NB4 (cell line): ENCODE measurements at regions not wholly inside any gene's neighbourhood (a gene's known extent, or its start where the extent isn't known, plus 50 kb on each side); places are given as distances from the start of the nearest gene placed in this dataset.

ENCODE experiments used
- POLR2A ChIP-seq: IDR thresholded peaks from 2 replicates; pipeline ENCODE4 v1.6.1; 2011; ENCODE audit warnings: mild to moderate bottlenecking; ENCODE audit not compliant: insufficient read length; ENCODE audit errors: extremely low read depth
- TF ChIP-seq, protein P1 (sequence below): IDR thresholded peaks from one replicate; pipeline ENCODE4 v1.5.1; 2012; ENCODE audit warnings: low read depth, low read length

DNA sequence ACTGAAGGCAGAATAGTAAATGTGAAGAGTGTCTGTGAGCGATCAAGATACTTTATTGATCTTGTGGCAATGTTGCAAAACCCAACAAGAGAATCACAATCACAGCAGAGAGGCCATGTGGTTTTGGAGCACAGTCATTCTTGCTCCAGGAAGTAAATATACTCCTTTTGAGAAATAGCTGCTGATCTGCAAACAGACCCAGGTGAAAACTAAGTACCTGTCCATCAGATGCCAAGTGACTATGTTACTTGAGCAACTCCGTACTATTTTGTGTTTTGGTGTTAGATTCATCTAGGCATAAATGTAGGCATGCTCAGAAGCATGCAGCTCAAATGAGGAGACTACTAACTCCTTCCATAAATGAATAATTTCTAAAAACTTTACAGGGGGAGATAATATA, 627.9 kb downstream of the ZBBX start:
- TF ChIP-seq, protein P1, sequence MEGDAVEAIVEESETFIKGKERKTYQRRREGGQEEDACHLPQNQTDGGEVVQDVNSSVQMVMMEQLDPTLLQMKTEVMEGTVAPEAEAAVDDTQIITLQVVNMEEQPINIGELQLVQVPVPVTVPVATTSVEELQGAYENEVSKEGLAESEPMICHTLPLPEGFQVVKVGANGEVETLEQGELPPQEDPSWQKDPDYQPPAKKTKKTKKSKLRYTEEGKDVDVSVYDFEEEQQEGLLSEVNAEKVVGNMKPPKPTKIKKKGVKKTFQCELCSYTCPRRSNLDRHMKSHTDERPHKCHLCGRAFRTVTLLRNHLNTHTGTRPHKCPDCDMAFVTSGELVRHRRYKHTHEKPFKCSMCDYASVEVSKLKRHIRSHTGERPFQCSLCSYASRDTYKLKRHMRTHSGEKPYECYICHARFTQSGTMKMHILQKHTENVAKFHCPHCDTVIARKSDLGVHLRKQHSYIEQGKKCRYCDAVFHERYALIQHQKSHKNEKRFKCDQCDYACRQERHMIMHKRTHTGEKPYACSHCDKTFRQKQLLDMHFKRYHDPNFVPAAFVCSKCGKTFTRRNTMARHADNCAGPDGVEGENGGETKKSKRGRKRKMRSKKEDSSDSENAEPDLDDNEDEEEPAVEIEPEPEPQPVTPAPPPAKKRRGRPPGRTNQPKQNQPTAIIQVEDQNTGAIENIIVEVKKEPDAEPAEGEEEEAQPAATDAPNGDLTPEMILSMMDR, result no peak
- no peak for TF ChIP-seq POLR2A
